ENCODE measurements at regions not wholly inside any gene's neighbourhood (a gene's known extent, or its start where the extent isn't known, plus 50 kb on each side); places are given as distances from the start of the nearest gene placed in this dataset.

DNA sequence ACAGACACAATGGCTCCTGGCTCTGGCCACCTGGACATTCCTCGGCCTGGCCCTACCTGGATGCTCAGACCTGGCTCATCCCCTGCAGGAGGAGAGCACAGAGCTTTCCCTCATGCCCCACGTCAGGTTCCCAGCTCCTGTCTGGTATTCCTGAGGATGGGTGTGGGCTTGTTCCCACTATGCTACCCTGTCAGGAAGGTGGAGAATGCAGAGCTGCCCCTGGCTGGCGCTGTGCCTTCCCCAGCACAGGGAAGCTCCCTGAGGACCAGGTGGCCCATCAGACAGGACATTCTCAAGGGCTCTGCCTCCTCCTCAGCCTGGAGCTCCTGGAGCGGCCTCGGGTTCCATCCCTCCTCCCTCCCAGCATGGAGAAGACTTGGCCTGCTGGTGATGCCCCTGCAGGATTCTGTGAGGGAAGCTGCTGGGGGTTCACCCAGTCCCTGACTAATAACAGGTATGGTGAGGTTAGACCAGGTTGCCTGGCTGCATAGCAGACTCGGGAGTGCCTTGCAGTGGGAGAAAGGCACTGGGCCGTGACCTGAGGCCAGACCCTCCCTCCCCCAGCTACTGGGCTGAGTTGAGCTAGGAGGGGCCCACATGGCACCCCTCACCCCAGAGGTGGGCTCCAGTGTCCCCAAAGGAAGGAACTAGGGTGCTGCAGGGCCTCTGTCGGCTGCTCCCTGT lies 156.0 kb upstream of the MLN start:
- Mint-ChIP-seq H3K36me3 (ENCODE audit: low read depth, unreplicated experiment) (no peaks in the 10 kb centered on the region), H3K4me1 (ENCODE audit: unreplicated experiment) (peaks cover 6% of the 10 kb centered on the region), H3K27me3 (ENCODE audit: unreplicated experiment) (peaks cover 8% of the 10 kb centered on the region), H3K4me3 (ENCODE audit: unreplicated experiment) (no peak overlapping the region), H3K9me3 (ENCODE audit: unreplicated experiment) (no peaks in the 10 kb centered on the region), H3K27ac (ENCODE audit: unreplicated experiment) (no peak overlapping the region)
- TF ChIP-seq, protein P1, sequence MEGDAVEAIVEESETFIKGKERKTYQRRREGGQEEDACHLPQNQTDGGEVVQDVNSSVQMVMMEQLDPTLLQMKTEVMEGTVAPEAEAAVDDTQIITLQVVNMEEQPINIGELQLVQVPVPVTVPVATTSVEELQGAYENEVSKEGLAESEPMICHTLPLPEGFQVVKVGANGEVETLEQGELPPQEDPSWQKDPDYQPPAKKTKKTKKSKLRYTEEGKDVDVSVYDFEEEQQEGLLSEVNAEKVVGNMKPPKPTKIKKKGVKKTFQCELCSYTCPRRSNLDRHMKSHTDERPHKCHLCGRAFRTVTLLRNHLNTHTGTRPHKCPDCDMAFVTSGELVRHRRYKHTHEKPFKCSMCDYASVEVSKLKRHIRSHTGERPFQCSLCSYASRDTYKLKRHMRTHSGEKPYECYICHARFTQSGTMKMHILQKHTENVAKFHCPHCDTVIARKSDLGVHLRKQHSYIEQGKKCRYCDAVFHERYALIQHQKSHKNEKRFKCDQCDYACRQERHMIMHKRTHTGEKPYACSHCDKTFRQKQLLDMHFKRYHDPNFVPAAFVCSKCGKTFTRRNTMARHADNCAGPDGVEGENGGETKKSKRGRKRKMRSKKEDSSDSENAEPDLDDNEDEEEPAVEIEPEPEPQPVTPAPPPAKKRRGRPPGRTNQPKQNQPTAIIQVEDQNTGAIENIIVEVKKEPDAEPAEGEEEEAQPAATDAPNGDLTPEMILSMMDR (IDR thresholded peaks at IDR 0.05; ENCODE audit: unreplicated experiment): no peak
- DNase-seq (ENCODE audit: low spot score): no peak

GRCh38 chr6:33959329-33959651 lies 155.5 kb upstream of the MLN start:
- Mint-ChIP-seq H3K27me3 (ENCODE audit: unreplicated experiment) (peaks cover 7% of the 10 kb centered on the region), H3K9me3 (ENCODE audit: unreplicated experiment) (no peaks in the 10 kb centered on the region), H3K4me3 (ENCODE audit: unreplicated experiment) (no peak overlapping the region), H3K36me3 (ENCODE audit: low read depth, unreplicated experiment) (no peaks in the 10 kb centered on the region), H3K4me1 (ENCODE audit: unreplicated experiment) (peaks cover 11% of the 10 kb centered on the region), H3K27ac (ENCODE audit: unreplicated experiment) (no peak overlapping the region)
- TF ChIP-seq, protein P1 (IDR thresholded peaks at IDR 0.05; ENCODE audit: unreplicated experiment): no peak
- DNase-seq (ENCODE audit: low spot score): no peak

DNA sequence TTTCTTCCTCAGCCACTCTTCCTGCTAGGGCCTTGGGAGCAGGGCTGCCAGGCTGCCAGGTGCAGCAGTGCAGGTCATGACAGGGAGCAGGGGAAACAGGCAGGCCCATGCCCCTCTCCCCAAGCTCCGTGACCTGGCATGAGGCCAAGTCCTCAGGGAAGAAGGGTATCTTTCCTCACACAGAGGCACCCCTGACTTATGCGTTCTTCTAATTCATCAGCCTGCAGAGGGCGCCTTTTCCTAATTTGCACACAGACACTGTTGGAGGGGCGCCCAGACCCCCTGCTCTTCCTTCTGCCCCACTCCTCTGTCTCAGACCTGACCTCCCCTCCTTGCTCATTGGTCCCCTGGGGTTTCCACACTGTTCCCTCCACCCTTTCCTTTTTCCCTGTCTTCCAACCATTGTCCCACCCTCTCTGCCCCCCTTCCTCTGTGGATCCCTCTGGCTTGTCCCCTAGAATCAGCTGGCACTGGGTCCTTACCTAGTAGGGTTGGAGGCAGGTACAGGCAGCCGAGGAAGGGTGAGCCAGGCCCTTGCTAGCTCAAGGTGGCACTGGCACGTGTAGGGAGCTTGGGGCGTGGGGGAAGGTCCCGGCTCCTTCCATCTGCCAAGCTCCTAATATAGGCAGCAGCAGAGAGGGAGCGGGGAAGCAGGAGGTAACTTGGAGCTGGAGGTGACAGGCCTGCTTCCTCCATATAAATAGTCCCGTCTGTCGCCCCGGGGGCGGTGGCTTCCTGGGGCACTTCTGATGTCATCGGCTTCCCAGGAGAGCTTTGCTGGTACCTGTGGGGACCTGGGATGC lies 154.9 kb upstream of the MLN start:
- Mint-ChIP-seq H3K27ac (ENCODE audit: unreplicated experiment) (no peak overlapping the region), H3K4me3 (ENCODE audit: unreplicated experiment) (no peak overlapping the region), H3K27me3 (ENCODE audit: unreplicated experiment) (peaks cover 5% of the 10 kb centered on the region), H3K9me3 (ENCODE audit: unreplicated experiment) (no peaks in the 10 kb centered on the region), H3K4me1 (ENCODE audit: unreplicated experiment) (peaks cover 11% of the 10 kb centered on the region), H3K36me3 (ENCODE audit: low read depth, unreplicated experiment) (no peaks in the 10 kb centered on the region)
- TF ChIP-seq, protein P1 (IDR thresholded peaks at IDR 0.05; ENCODE audit: unreplicated experiment): peak; percentile 30
- peak; percentile 35 for DNase-seq (ENCODE audit: low spot score)

GRCh38 chr6:33957892-33958525 lies 154.2 kb upstream of the MLN start:
- Mint-ChIP-seq H3K27me3 (ENCODE audit: unreplicated experiment) (peaks cover 5% of the 10 kb centered on the region), H3K4me3 (ENCODE audit: unreplicated experiment) (no peak overlapping the region), H3K36me3 (ENCODE audit: low read depth, unreplicated experiment) (no peaks in the 10 kb centered on the region), H3K27ac (ENCODE audit: unreplicated experiment) (no peak overlapping the region), H3K4me1 (ENCODE audit: unreplicated experiment) (peaks cover 13% of the 10 kb centered on the region), H3K9me3 (ENCODE audit: unreplicated experiment) (no peaks in the 10 kb centered on the region)
- TF ChIP-seq, protein P1 (IDR thresholded peaks at IDR 0.05; ENCODE audit: unreplicated experiment): no peak
- no peak for DNase-seq (ENCODE audit: low spot score)

All from endothelial cell (in vitro differentiated cells).